CD4-positive, alpha-beta T cell treated with Interleukin-10 for 1 hour (primary cell): ENCODE measurements at regions not wholly inside any gene's neighbourhood (a gene's known extent, or its start where the extent isn't known, plus 50 kb on each side); places are given as distances from the start of the nearest gene placed in this dataset.

ENCODE experiments used
- DNase-seq: peaks from one replicate; pipeline ENCODE4 v3.0.0-alpha.2; 2020

DNA sequence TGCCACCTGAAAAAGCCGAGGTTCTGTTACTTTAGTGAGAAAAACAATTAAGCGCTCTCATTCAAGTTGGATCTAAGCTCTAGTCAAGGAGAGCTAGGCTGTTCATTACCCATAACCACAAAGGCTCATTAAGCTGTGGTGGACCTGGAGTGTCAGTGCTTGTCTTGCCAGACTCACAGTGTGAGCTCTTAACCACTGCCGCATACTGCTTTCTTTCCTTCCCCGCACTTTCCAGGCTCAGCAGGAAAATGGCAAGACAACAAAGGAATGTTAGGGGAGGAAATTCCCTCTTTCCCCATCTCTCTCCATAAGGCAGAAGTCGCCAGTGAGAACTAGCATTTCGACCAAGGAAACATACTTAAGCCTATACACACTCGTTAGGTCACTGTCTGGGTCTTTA, 467.3 kb downstream of the ENC1 start:
- DNase-seq = no peak

DNA sequence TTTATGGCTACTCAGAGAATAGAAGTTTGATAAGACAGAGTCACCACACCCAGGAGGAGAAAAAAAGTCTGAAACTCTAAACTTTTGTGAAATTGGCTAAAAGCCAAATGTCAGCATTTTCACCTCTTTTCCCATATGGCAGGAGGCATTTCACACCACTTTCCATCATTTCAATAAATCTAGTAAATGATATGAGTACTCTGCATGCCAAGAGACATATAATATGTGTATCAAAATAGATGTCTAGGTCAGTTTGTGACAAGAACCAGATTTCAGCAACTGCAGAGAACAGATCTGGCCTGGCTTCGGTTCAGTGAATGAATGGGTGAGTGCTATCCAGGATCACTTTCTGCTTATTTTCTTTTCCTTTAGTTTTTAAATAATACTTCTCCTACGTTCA, 470.8 kb downstream of the ENC1 start:
- no peak for DNase-seq

DNA sequence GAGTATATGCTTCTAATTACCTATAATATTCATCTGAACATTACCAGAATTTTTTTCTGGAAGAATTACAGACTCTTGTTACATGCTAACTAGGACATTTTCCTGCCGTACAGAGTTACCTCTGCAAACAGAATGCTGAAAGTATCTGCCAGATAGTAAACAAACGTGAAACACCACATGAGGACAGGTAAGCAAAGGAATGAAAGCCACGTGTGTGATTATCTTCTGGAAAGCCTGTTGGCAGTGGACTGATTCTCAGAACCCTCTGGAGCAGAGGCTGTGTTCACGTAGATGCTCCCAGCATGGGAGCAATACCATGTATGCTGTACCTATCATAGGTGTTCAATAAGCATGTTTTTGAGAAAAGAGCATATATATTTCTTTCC, 472.6 kb downstream of the ENC1 start:
- DNase-seq = no peak

DNA sequence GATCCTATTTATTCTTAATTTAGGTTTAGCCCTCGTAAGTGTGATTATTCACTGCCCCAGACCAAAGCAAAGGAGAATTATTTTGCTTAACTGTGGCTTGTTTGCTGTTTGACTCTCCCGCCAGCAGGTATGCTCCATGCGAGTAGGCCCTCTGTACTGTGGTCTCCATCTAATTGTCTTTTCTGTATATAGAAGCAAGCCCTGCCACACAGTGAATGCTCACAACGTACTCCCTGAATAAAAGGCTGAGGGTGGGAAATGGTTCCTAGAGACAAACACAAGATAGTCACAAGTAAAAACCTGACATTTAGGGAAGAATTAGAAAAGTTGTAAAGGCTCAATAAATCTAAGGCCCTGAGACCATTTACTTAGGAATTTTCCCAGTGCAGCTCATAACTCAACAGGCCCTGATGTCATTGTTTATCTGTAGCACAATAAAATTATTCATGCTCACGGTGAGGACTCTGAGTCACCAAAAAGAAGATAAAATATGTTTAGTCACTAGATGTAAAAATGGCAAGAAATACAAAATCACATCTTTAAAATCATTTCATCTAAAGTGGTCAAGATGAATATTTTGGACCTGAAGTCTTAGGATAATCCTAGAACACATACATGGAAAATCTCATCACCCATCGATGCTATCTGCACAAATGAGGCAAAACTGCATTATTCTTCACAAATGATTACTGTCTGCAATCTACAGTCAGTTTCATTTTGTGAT, 473.2 kb downstream of the ENC1 start:
- no peak for DNase-seq

DNA sequence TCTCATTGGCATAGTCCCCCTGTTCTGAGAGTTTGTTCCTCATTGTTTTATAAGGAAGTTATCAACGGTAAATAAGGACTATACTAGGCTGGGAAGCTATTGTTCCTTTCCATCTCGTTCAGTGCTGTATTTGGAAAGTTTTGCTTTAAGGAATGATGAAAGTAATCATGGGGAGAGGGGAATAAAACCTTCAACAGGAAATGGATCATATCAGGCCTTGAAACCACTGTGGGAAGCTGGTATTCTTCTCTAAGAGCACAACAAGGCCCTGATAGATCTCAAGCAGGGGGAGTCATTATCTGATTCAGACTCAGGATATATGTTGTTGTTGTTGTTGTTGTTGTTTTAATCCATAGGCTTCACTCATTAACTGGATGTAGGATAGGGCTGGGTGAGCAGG, 474.5 kb downstream of the ENC1 start:
- no peak for DNase-seq

DNA sequence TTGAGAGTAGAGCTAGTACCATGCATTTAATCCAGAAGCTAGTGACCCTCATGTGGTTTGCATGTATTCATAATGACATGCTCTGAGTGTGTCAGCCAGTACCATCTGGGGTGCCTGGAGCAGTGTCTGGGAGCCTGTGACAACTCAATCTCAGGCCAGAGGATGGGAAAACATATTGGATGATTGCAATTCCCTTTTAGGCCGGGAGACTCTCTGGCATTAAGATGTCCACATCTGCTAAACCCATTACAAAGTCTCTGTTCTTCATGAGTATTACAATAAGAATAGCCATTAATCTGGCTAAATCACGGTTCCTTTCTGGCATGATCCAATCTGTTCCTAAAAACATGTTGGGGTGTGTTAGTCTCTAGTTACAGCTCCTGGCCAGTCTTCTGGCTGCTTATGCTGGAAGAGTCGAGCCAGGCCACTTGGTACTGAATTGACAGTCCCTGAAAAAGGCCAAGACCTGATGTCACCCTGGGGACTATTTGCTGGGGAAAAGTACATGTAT, 475.7 kb downstream of the ENC1 start:
- no peak for DNase-seq

DNA sequence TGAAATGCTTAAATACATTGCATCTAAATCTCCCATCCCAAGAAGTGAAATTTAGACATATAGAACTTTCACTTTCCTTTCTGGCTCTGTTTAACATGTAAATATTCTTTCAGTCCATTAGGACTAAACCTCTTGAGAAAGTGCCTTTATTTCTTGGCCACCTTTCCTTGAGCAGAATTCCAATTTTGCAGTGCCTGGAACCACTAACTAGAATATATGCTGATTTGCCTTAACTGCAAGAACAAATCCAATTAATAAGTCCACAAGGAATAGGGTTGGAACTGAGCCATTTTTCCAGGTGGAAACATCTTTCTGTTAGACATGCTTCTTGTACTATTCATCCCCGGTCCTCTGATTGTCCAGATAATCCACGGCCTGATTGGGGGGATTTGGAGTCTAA, 478.0 kb downstream of the ENC1 start:
- DNase-seq = no peak

DNA sequence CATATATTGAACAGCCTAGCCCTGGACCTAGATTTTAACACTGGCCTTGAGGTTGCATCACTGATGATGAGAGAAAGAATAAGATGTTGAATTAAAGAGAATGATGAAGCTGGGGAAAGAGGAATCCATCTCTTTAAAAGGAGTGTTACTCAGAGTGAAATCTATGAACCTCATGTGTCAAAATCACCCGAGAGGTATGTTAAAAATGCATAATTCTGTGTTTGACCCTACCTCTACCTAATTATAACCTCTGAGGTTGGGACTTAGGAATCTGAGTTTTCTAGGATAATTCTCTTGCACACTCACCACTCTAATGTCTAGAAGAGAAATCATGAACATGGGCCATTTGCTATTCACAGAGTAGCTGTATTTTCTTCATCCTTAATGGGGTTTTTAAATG, 479.4 kb downstream of the ENC1 start:
- DNase-seq = no peak

DNA sequence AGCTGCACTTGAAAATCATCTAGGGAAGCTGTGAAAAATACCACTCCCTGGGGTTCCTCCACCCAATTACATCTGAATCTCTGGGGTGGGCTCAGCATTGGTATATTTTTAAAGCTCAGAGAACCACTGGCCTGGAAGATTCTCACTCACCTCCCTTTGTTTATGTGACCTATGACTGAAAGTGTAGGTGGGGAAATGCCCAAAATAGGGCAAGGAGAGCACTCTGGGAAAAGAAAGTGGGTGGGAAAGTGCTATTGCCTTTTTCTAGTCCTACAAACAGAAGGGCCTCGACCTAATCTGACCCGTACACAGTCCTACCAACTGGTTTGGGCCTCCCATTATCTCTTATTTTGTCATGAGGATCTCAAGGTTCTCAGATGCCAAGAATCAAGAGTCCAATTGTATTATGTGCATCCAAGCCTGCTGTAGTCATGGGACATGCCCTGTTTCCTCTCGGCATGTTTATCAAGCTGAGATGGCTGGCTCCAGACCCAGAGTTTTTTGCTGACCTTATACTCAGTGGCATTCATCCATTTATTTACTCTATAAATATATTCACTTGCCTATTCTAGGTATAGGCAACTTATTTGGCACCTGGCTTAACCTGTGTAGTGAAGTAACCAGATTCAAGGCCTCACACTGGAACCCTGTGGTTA, 483.7 kb downstream of the ENC1 start:
- DNase-seq = no peak

DNA sequence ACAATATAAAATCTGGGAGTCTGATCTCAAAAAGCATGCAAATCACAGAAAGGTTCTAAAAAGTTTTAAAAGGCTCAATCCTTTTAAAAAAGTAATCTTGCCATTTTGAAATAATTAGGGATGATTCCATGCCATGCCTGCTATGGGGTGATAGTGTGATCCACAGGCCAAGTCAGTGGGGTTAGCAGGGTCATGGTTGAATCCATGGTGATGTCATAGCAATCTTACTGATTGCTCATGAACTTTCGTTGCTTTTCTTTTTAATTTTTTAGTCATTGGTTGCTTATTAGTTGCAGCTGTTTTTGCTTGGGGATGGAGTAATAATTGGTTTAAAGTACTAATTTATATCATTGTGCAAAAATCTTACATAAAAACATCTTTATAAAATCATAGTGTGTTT, 485.0 kb downstream of the ENC1 start:
- no peak for DNase-seq

DNA sequence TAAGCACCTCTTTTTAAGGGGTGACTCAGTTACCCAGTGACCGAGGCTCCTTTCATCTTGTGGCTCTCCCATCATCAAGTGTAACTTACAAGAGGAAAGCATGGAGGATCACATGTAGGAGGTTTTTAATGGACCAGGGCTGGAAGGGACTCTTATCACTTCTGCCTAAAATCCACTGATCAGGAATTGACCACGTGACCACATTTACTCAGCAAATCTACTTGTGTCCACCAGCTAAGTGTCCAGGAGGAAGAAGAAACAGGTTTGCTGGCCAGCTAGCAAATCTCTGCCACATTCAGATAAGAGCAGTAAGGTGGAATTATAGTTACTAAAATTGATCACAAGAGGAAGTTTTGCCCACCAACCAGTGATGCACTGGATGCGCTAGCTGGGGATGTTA, 486.0 kb downstream of the ENC1 start:
- DNase-seq = no peak

DNA sequence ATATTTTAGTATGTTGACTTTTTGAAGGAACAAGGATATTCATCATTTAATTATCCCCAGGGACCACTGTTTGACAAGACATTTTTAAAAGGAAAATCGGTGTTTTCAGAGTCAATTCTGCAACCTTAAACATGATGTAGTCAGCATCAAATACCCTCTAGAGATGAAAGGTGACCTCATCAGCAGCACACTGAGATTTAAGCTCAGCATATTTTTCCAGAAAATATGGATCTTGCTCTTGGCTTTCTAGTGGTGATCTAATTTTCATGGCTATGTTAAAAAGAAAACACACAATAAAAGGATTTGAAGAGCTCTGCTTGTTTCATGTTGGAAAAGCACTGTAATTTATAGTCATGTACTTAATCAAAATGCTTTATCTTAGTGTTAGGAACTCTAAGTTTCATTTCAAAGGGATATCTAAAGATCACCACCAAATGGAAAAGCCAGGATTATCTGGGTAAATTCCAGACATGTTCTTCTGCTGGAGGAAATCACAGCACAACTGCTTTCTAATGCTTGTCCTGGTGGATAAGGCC, 487.2 kb downstream of the ENC1 start:
- no peak for DNase-seq

DNA sequence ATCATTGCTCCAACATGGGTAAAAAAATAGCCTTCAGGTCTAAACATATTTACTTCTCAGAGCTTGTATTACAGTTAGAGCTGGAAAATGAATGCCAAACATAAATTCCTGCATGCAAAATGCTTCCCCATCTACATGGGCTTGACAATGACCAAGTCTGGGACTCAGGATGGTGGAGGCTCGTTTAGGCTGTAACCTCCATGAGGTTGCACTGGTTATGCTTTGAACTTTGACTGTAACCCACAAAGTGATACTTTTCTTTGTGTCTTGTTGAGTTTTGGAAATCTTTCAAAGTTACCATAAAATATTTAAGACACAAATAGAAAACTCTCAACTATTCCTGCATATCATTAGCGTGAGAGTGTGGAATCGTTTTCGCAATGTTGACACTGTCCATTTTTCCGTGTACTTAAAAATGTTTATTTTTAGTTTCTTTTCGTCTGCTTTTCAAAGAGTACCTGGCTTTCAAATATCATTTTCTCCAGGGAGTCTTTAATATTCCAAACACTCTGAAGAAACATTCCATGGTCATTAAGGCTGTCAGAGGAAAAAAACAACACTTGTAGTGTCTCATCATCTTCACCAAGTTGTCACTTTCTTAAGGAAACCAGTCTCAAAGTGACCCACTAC, 487.8 kb downstream of the ENC1 start:
- no peak for DNase-seq

DNA sequence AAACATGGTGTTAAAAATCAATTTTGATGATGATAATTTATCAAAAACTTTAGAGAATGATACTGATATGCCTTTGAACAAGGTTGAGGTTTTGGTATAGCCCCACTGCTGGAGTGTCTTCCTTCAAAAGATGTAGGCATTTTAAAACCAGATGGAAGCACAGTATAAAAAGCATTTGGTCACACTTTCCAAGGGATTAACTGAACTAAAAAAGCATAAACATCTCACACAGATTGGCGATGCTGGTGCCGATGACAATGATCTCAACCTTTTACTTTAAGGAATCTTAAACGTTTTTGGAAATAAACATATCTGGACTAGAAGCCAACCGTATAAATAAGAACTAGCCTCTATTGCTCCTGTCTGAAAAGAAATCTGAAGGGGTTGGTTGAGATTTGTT, 488.4 kb downstream of the ENC1 start:
- no peak for DNase-seq

DNA sequence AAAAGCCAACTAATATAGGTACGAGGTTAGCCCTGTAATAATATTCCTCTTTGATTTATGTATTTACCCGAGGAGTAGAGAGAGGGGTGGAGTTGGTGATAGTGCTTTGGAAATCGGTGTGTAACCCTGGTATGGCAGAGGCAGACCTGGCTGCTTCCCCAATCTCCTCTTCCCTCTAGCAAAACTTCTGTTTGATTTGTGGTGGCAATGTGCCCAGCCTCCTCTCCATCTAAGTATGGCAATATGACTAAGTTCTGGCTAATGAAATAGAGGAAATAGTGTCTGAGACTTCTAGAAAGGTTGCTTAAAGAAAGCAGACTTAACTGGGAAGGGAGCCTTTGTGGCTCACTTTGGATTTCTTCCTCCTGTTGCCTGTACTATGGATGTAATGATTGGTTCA, 491.1 kb downstream of the ENC1 start:
- no peak for DNase-seq

DNA sequence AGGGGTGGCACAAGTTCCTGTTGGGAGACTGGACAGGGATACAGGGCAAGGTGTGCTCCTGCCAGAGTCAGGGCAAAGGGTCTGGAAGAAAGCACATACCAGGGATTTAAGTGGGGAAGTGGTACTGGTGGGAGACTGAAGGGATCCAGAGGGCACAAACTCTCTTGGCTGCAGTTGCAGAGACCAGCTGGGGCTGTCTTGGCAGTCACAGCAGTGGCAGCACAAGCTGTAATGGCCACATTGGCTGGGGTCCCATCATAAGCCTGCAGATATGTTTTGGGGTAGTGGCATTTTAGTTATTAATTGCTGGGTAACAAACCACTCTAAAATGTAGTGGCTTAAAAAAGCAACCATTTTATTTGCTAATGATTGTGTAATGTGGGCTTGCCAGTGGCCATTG, 492.2 kb downstream of the ENC1 start:
- no peak for DNase-seq

DNA sequence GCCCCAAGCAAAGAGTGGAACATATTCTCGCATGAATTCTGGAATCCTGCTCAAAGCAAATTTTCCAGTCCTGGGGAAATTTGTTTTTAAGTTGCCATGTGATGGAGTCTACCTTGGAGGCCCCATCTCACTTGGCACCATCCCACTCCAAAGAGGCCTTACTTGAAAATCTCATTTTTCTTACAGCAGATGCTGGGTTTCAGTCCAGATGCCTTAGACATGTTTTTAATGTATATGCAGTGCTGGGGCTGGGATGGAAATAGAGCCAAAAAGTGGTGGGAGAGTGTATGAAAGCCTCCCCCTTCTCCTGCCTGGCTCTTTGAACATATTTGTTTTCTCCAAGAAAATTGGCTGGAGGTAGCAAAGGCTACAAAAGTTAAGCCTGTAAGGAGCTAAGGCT, 493.7 kb downstream of the ENC1 start:
- no peak for DNase-seq

DNA sequence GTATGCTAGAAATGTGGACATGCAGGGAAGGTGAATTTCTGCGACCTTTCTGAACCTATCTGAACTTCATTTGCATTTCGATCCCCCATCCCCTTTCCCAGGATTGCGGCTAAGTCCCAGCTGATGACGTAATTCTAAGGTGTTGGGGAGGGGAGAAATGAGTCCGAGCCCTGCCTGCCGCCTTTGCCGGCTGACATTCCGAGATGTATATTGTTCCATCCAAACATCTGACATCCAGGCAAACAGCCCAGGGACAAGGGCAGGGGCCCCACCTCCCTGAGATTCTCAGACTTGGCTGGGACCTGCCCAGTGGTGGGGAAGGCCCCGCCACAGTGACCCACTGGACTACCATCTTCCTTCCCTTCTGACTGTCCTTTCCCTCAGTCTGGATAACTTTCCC, 494.6 kb downstream of the ENC1 start:
- DNase-seq = no peak

DNA sequence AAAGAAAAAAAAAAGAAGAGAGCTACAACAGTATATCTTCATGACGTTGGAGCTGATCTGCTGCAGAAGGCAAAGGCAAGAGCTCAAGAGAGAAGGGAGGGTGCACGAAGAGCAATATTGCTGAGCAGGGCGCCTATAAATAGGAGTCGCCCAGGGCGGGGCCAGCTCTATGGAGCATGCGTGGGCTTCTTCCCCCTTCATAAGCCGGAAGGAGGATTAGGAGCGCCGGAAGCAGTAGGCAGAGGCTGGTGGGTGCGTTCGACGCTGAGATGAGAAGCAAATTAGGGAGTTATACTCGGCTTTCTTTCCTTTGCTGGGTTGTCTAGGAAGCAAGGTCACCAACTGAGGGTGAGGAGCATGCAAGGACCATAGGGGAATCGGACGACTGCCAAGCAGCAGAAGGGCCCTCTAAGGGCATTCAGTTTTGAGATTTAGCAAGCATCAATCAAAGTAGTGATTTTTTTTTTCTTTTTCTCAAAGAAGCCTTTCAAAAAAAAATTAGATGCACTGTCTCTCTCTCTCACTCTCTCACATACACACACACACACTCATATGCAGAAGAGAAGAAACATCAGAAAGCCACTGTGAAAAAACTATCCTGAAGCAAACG, 496.7 kb downstream of the ENC1 start:
- DNase-seq = no peak

DNA sequence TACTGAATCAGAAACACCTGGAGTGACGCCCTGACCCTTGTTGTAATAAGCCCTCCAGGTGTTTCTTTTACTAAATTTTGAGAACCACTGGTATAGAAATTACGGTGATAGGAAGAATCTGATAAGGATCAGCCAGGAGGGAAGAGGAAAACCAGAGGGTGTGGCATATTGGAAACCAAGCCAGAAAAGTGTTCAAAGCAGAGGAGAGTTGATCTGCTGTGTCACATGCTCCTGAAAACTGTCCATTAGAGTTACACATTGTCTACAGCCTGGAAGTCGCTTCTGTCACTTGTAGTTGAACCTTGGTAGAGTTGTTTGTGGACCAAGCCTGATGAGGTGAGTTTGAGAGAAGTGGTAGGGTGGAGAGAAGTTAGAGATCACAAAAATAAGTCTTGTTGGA, 497.4 kb downstream of the ENC1 start:
- DNase-seq = no peak

DNA sequence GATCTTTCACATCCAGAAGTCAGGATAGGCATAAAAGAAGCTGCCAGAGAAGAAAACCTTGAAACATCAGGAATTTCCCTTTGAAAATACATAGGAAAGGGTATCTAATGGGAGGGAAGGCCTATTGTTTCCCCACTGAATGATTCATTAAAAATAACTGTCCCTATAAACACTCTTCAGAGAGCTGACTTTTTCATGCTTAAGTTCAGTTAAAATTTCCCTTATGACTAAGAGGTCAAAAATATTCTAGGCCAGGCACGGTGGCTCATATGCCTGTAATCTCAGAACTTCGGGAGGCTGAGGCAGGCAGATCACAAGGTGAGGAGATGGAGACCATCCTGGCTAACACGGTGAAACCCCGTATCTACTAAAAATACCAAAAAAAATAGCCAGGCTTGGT, 499.5 kb downstream of the ENC1 start:
- DNase-seq = no peak

DNA sequence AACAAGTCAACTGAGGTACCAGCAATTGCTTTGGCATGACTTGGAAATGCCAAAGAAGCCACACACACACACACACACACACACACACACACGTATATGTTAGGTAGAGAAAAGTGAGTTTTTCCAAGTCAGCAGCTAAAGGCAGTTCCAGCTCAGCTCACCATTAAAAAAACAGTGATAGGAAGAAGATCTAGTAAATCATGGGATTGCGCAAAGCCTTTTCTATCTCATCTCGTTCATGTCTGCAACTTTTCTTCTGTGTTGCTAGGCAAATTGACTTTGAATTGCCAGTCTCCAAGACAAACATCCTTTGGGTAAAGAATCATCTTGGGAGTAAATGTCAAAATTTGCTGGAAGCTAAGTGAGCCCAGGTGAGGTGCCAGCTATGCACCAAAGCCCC, 500.1 kb downstream of the ENC1 start:
- DNase-seq = no peak

DNA sequence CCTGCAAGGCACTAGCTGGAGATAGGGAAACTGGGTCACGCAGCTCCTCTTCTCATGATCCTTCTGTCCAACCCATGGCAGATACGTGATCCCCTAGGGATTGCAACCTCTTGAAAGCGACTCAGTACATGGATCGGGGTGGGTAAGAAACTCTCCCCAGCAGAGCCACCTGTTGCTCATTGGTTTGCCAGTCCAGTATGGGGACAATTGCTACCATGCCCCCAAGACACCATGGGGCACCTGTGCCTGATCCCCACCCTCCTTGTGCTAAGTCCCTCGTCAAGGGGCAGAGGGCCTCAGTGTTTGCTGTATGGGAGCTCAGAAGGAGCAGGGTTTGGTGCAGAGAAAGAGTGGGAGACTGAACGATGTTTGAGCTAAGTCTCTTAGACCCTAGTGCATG, 500.9 kb downstream of the ENC1 start:
- no peak for DNase-seq

DNA sequence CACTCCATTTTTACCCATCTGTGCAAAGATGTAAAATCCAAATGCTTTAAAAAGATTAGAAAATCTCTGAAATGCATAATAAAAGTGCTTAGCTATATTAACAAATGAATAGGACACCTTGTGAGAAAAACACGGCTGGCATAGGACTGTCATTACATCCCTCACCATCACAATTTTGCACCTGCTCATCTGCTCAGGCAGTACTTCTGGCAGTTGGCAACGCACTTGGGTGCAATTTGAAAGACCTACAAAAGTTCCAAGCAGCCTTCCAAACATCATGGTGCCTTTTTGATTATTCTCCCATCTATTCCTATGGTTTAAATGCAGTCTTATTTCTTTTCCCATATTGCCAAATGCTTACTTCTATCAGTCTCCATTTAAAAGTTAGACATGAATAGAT, 501.8 kb downstream of the ENC1 start:
- no peak for DNase-seq
